Activated CD4-positive, alpha-beta T cell treated with anti-CD3 and anti-CD28 coated beads for 36 hours (primary cell): ENCODE measurements at regions not wholly inside any gene's neighbourhood (a gene's known extent, or its start where the extent isn't known, plus 50 kb on each side); places are given as distances from the start of the nearest gene placed in this dataset.

Experiments
- ATAC-seq: fragments of 200-7000 bp; cut with Tn5 transposase; one replicate; pipeline ENCODE4 v1.10.0; 2021; ENCODE audit warnings: mild to moderate bottlenecking, moderate library complexity
- CTCF ChIA-PET: fragments of 350-600 bp; sonication (Branson Sonifier 250); formaldehyde crosslinking; loops from one replicate; lab custom pipeline; 2021; ENCODE audit warnings: antibody characterized with exemption; lab: Charles Lee
- POLR2A ChIA-PET: fragments of 350-600 bp; sonication (Branson Sonifier 250); formaldehyde crosslinking; loops from one replicate; lab custom pipeline; 2021; ENCODE audit warnings: antibody characterized with exemption, inconsistent platforms; lab: Charles Lee
- DNase-seq: peaks from one replicate; pipeline ENCODE4 v3.0.0-alpha.2; 2020
- H3K27ac Mint-ChIP-seq: one replicate; pipeline ENCODE4 v1.8.0; 2021; ENCODE audit warnings: mixed read lengths
- H3K27me3 Mint-ChIP-seq: one replicate; pipeline ENCODE4 v1.8.0; 2021; ENCODE audit warnings: mixed read lengths
- H3K36me3 Mint-ChIP-seq: one replicate; pipeline ENCODE4 v1.8.0; 2021; ENCODE audit warnings: low read depth, mixed read lengths
- H3K4me1 Mint-ChIP-seq: one replicate; pipeline ENCODE4 v1.8.0; 2021; ENCODE audit warnings: mixed read lengths
- H3K4me3 Mint-ChIP-seq: one replicate; pipeline ENCODE4 v1.8.0; 2021; ENCODE audit warnings: mild to moderate bottlenecking, moderate library complexity, mixed read lengths
- H3K9me3 Mint-ChIP-seq: one replicate; pipeline ENCODE4 v1.8.0; 2021; ENCODE audit warnings: low read depth, mixed read lengths
- intact Hi-C, 2 experiments: fragments of 100-400 bp; cut with DNase I in 1 of 2; cut with micrococcal nuclease in 1 of 2; formaldehyde crosslinking; loops; one replicate each; pipeline versions ENCODE4 v1.14.2 to v1.15.1; 2022 to 2024; cut with DNase I, micrococcal nuclease

DNA sequence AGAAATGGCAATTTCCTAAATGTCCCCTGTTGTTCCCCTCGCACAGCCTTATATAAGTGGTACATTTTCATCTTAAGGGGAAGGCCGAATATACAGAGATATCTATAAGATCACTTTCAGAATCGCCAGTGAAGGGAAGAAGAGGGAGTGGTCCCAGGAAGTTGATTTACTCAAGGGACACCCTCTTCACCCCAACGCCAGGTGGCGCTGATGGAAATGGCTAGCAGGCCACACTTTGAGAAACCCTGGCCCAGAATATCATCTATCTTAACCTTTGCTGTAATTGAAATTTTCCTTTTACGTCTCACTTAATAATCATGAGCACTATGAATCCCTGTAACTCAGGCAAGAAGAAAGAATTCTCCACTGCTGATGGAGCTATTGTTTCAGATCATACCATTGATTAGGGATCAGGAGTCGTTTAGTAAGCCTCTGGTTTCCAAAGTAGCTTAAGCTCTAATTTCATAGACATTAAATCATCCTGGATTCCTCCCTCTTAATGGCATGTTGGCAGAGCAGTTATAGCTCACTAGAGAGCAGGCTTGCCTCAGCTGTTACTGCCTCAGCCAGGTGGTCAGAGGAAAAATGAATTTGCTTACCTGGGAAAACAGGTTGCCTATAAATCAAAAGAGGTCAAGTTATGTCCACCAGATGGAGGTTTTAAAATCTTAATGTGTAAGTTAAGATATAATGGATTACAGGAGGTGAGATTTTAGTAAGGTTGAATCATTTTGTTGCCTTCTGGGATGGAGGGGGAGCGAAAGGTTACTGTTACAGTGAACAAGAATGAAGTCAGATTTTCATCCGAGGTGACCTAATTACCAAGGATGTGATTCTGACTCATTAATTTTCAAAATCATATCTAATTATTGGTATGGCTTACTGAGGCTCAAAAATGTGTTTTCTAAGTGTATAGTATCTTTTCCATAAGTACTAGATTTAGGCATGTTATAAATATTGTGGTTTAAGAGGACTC is 941.2 kb upstream of the TENM3 start:
- Mint-ChIP-seq H3K4me1 (no peaks in the 10 kb centered on the region), H3K27me3 (no peaks in the 10 kb centered on the region), H3K36me3 (no peaks in the 10 kb centered on the region), H3K9me3 (no peaks in the 10 kb centered on the region), H3K27ac (no peak overlapping the region), H3K4me3 (no peak overlapping the region)
- DNase-seq (peak; percentile 59), ATAC-seq (no peak)
- intact Hi-C loops: loop anchor here (1.0 to 5.0 kb wide), 3 partner anchors 225 to 1504 kb away; no protein-coding TSS in a partner anchor
- ChIA-PET CTCF (interaction anchor here (1.2 to 1.4 kb wide), 2 partner anchors 13 to 226 kb away, joined by 3 to 5 read pairs; no protein-coding TSS in a partner anchor), POLR2A (interaction anchor here (0.6 kb wide), 1 partner anchor 395 kb away, joined by 3 read pairs; no protein-coding TSS in a partner anchor)

- ChIA-PET POLR2A (no interaction called here), CTCF (no interaction called here)
- no peaks in the 10 kb centered on the region for H3K36me3 Mint-ChIP-seq
- no peaks in the 10 kb centered on the region for H3K27me3 Mint-ChIP-seq
- H3K9me3 Mint-ChIP-seq: no peaks in the 10 kb centered on the region
- intact Hi-C loops: no loop called here
- H3K27ac Mint-ChIP-seq: no peak overlapping the region
- DNase-seq: no peak
- H3K4me1 Mint-ChIP-seq: no peaks in the 10 kb centered on the region
- H3K4me3 Mint-ChIP-seq: no peak overlapping the region
- no peak for ATAC-seq
Measured at GRCh38 chr4:181307824-181308223, 935.4 kb upstream of the TENM3 start.

- H3K4me1 Mint-ChIP-seq: no peaks in the 10 kb centered on the region
- no peaks in the 10 kb centered on the region for H3K27me3 Mint-ChIP-seq
- ChIA-PET POLR2A (no interaction called here), CTCF (no interaction called here)
- intact Hi-C loops: no loop called here
- no peak overlapping the region for H3K4me3 Mint-ChIP-seq
- DNase-seq (no peak), ATAC-seq (no peak)
- no peaks in the 10 kb centered on the region for H3K36me3 Mint-ChIP-seq
- H3K27ac Mint-ChIP-seq: no peak overlapping the region
- H3K9me3 Mint-ChIP-seq: no peaks in the 10 kb centered on the region
Measured at GRCh38 chr4:181308476-181309312, 934.5 kb upstream of the TENM3 start.

GRCh38 chr4:181312066-181312465 is 931.1 kb upstream of the TENM3 start:
- H3K27ac Mint-ChIP-seq: no peak overlapping the region
- no peak overlapping the region for H3K4me3 Mint-ChIP-seq
- no peak for ATAC-seq
- no peak for DNase-seq
- intact Hi-C loops: no loop called here
- ChIA-PET POLR2A (interaction anchor here (0.6 kb wide), 1 partner anchor 347 kb away, joined by 4 read pairs; no protein-coding TSS in a partner anchor), CTCF (no interaction called here)
- H3K9me3 Mint-ChIP-seq: no peaks in the 10 kb centered on the region
- no peaks in the 10 kb centered on the region for H3K27me3 Mint-ChIP-seq
- no peaks in the 10 kb centered on the region for H3K36me3 Mint-ChIP-seq
- no peaks in the 10 kb centered on the region for H3K4me1 Mint-ChIP-seq

GRCh38 chr4:181319629-181320028 is 923.6 kb upstream of the TENM3 start:
- no peaks in the 10 kb centered on the region for H3K9me3 Mint-ChIP-seq
- POLR2A ChIA-PET: no interaction called here

GRCh38 chr4:181323061-181323460 is 920.1 kb upstream of the TENM3 start:
- DNase-seq: no peak
- H3K4me3 Mint-ChIP-seq: no peak overlapping the region
- H3K27ac Mint-ChIP-seq: no peak overlapping the region
- intact Hi-C loops: no loop called here
- no peaks in the 10 kb centered on the region for H3K27me3 Mint-ChIP-seq
- no peaks in the 10 kb centered on the region for H3K36me3 Mint-ChIP-seq
- POLR2A ChIA-PET: no interaction called here
- H3K4me1 Mint-ChIP-seq: no peaks in the 10 kb centered on the region
- no peak for ATAC-seq
- H3K9me3 Mint-ChIP-seq: peaks cover 6% of the 10 kb centered on the region
- CTCF ChIA-PET: no interaction called here

More at GRCh38 chr4:181319629-181320028, 923.6 kb upstream of the TENM3 start:
- Mint-ChIP-seq H3K36me3 (no peaks in the 10 kb centered on the region), H3K27ac (no peak overlapping the region), H3K27me3 (no peaks in the 10 kb centered on the region), H3K4me3 (no peak overlapping the region), H3K4me1 (no peaks in the 10 kb centered on the region)
- intact Hi-C loops: no loop called here
- DNase-seq (no peak), ATAC-seq (no peak)
- CTCF ChIA-PET: no interaction called here

DNA sequence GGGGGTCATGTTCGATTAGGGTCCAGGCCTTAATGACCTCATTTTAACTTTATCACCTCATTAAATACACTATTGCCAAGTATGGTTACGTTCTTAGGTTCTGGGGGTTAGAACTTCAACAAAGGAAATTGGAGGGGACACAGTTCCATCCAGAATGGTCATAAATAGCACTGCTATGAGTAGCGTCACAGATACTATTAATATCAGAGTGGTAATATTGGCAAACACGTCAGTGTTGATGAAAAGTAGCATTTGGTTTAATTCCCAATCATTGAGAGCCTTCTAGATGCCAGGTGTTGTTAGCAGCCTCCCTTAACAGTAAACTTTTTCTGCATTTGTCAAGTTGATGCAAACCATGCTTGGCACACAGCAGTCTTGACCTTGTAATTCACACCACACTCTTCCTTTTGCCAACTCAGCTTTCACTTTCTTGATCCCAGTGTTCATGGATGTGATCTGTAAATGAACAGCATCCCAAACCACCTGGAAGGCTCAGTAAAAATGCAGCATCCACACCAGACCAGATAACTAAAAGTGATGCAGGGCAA is 912.5 kb upstream of the TENM3 start:
- no peaks in the 10 kb centered on the region for H3K4me1 Mint-ChIP-seq
- no peak for ATAC-seq
- POLR2A ChIA-PET: no interaction called here
- DNase-seq: no peak
- no peak overlapping the region for H3K27ac Mint-ChIP-seq
- no peak overlapping the region for H3K4me3 Mint-ChIP-seq
- intact Hi-C loops: no loop called here
- peaks cover 11% of the 10 kb centered on the region for H3K9me3 Mint-ChIP-seq
- no peaks in the 10 kb centered on the region for H3K27me3 Mint-ChIP-seq
- CTCF ChIA-PET: no interaction called here
- H3K36me3 Mint-ChIP-seq: no peaks in the 10 kb centered on the region

DNA sequence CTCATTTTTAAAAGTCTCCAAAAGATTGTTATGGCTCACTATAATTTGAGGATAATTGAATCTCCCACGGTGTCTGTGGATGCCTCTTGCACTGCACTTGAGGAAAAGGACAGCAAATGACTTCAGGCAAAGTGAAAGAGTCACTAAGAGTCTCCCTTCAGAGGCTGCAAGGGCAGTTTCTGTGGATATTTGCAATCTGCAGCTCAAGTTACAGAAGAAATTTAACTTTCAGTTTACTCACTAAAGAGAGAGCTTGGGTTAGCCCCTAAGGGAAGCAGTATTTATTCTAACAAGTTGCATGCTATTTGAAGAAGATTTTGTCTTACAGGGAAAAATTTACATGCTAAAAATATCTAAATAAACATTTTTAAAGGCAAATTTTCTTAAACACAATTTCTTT is 912.0 kb upstream of the TENM3 start:
- Mint-ChIP-seq H3K36me3 (no peaks in the 10 kb centered on the region), H3K27ac (no peak overlapping the region), H3K27me3 (no peaks in the 10 kb centered on the region), H3K4me1 (no peaks in the 10 kb centered on the region), H3K9me3 (peaks cover 11% of the 10 kb centered on the region), H3K4me3 (no peak overlapping the region)
- ChIA-PET POLR2A (no interaction called here), CTCF (no interaction called here)
- no peak for ATAC-seq
- DNase-seq: no peak
- intact Hi-C loops: no loop called here

GRCh38 chr4:181345931-181346330 is 897.3 kb upstream of the TENM3 start:
- DNase-seq (no peak), ATAC-seq (no peak)
- Mint-ChIP-seq H3K27me3 (no peaks in the 10 kb centered on the region), H3K27ac (no peak overlapping the region), H3K4me3 (no peak overlapping the region), H3K36me3 (no peaks in the 10 kb centered on the region), H3K4me1 (no peaks in the 10 kb centered on the region), H3K9me3 (no peaks in the 10 kb centered on the region)
- ChIA-PET CTCF (no interaction called here), POLR2A (interaction anchor here (0.7 kb wide), 1 partner anchor 1197 kb away, joined by 3 read pairs; no protein-coding TSS in a partner anchor)
- intact Hi-C loops: no loop called here

DNA sequence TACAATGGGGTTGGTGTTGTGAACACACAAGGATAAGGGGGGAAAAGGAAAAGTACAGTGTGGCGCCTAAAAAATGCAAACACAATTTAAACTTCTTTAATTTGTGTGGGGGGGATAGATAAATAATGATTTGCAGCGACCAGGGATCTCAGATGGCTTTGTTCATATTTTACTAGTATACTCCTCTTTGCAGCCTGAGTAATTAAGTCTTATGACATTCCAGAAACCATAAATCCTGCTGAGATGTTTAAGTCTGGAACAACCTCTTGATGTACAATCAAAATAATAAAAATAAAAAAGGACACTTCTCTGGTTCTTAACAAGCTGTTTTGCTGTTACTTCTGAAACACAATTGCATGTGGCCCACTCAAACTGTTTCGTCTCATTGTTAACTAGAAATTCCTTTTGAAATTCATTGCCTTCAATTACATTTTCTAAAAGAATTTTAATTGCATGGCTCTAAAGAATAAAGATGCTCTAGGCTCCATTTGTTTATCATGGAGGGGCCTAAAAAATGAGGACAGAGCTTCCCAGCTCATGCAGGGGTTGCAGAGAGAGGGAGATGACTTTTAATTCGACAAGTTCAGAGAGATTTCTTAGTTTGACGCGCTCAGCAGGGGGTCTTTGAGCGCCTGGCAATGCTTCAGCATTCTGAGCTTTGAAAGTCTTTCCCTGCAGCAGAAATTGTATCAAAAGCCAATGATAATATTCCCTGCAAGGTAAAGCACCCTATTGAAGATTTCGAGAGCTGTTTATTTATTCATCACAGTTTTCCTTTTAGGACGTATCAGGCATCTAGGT is 892.4 kb upstream of the TENM3 start:
- H3K4me3 Mint-ChIP-seq: no peak overlapping the region
- H3K27ac Mint-ChIP-seq: no peak overlapping the region
- H3K36me3 Mint-ChIP-seq: no peaks in the 10 kb centered on the region
- DNase-seq (no peak), ATAC-seq (no peak)
- intact Hi-C loops: no loop called here
- H3K4me1 Mint-ChIP-seq: no peaks in the 10 kb centered on the region
- ChIA-PET CTCF (no interaction called here), POLR2A (no interaction called here)
- H3K9me3 Mint-ChIP-seq: no peaks in the 10 kb centered on the region
- no peaks in the 10 kb centered on the region for H3K27me3 Mint-ChIP-seq

GRCh38 chr4:181364504-181364903 is 878.7 kb upstream of the TENM3 start:
- no peak for DNase-seq
- no peaks in the 10 kb centered on the region for H3K36me3 Mint-ChIP-seq
- ATAC-seq: no peak
- CTCF ChIA-PET: interaction anchor here (0.7 to 0.9 kb wide), 2 partner anchors 16 to 23 kb away, joined by 3 read pairs; no protein-coding TSS in a partner anchor
- H3K27ac Mint-ChIP-seq: no peak overlapping the region
- intact Hi-C loops: no loop called here
- POLR2A ChIA-PET: no interaction called here
- no peaks in the 10 kb centered on the region for H3K4me1 Mint-ChIP-seq
- no peaks in the 10 kb centered on the region for H3K9me3 Mint-ChIP-seq
- no peaks in the 10 kb centered on the region for H3K27me3 Mint-ChIP-seq
- H3K4me3 Mint-ChIP-seq: no peak overlapping the region
